Liver (tissue), 8 donors: ENCODE measurements at regions not wholly inside any gene's neighbourhood (a gene's known extent, or its start where the extent isn't known, plus 50 kb on each side); places are given as distances from the start of the nearest gene placed in this dataset.

Source experiments
- DNase-seq: peaks from one replicate; pipeline ENCODE4 v3.0.0-alpha.2; 2017; ENCODE audit warnings: low spot score
- H3K27ac ChIP-seq, 2 donors: one replicate each; pipeline ENCODE4 v1.7.0; 2013; ENCODE audit warnings: inconsistent platforms in 2 of 2, low read length in 2 of 2, control low read depth in 1 of 2, low read depth in 1 of 2, mild to moderate bottlenecking in 1 of 2
- H3K27me3 ChIP-seq, 4 donors: one replicate each; pipeline versions ENCODE4 v1.6.1 to v1.7.0; 2013; ENCODE audit warnings: low read length in 3 of 4, inconsistent platforms in 1 of 4, mild to moderate bottlenecking in 1 of 4, moderate library complexity in 1 of 4; ENCODE audit not compliant: control insufficient read depth in 4 of 4, insufficient read depth in 4 of 4
- H3K36me3 ChIP-seq, 4 donors: one replicate each; pipeline versions ENCODE4 v1.6.1 to v1.7.0; 2013; ENCODE audit warnings: low read length in 3 of 4, mild to moderate bottlenecking in 3 of 4, low read depth in 1 of 4, moderate library complexity in 1 of 4; ENCODE audit not compliant: control insufficient read depth in 4 of 4, insufficient read depth in 3 of 4
- H3K4me1 ChIP-seq, 4 donors: one replicate each; pipeline versions ENCODE4 v1.6.1 to v1.7.0; 2013; ENCODE audit warnings: low read length in 3 of 4, mild to moderate bottlenecking in 3 of 4, moderate library complexity in 1 of 4; ENCODE audit not compliant: control insufficient read depth in 4 of 4, insufficient read depth in 4 of 4
- H3K4me3 ChIP-seq, 3 donors: one replicate each; pipeline versions ENCODE4 v1.6.1 to v1.7.0; 2013; ENCODE audit warnings: low read length in 3 of 3, control low read depth in 1 of 3, low read depth in 1 of 3, mild to moderate bottlenecking in 1 of 3
- H3K9ac ChIP-seq, 2 donors: one replicate each; pipeline ENCODE4 v1.7.0; 2013; ENCODE audit warnings: low read length in 2 of 2, mild to moderate bottlenecking in 2 of 2, moderate library complexity in 2 of 2, control low read depth in 1 of 2, low read depth in 1 of 2
- H3K9me3 ChIP-seq, 4 donors: one replicate each; pipeline versions ENCODE4 v1.6.1 to v1.7.0; 2013; ENCODE audit warnings: low read length in 3 of 4; ENCODE audit not compliant: control insufficient read depth in 4 of 4
- ATF3 ChIP-seq: IDR thresholded peaks from 2 replicates; pipeline ENCODE4 v1.6.1; 2016; ENCODE audit warnings: antibody characterized with exemption
- EGR1 ChIP-seq, 2 donors: IDR thresholded peaks; 2 replicates each; pipeline ENCODE4 v1.6.1; 2016 to 2018; ENCODE audit warnings: antibody characterized with exemption in 2 of 2, low read depth in 2 of 2
- FOXA1 ChIP-seq: IDR thresholded peaks from 2 replicates; pipeline ENCODE4 v1.6.1; 2016; ENCODE audit warnings: antibody characterized with exemption
- FOXA2 ChIP-seq: IDR thresholded peaks from 2 replicates; pipeline ENCODE4 v1.6.1; 2016; ENCODE audit warnings: antibody characterized with exemption
- GABPA ChIP-seq, 2 donors: IDR thresholded peaks in 1 of 2; conservative IDR thresholded peaks in 1 of 2; 2 replicates each; pipeline ENCODE4 v1.6.1; 2016; ENCODE audit warnings: antibody characterized with exemption in 2 of 2, mild to moderate bottlenecking in 1 of 2, moderate library complexity in 1 of 2
- HNF4A ChIP-seq, 2 donors: conservative IDR thresholded peaks; 2 replicates each; pipeline ENCODE4 v1.6.1; 2016; ENCODE audit warnings: antibody characterized with exemption in 2 of 2, mild to moderate bottlenecking in 2 of 2
- HNF4G ChIP-seq: IDR thresholded peaks from 2 replicates; pipeline ENCODE4 v1.6.1; 2016; ENCODE audit warnings: antibody characterized with exemption
- JUND ChIP-seq, 2 donors: IDR thresholded peaks; 2 replicates each; pipeline ENCODE4 v1.6.1; 2016; ENCODE audit warnings: antibody characterized with exemption in 2 of 2
- RAD21 ChIP-seq, 2 donors: IDR thresholded peaks; 2 replicates each; pipeline ENCODE4 v1.6.1; 2016; ENCODE audit warnings: antibody characterized with exemption in 2 of 2, mild to moderate bottlenecking in 2 of 2
- REST ChIP-seq: IDR thresholded peaks from 2 replicates; pipeline ENCODE4 v1.6.1; 2016; ENCODE audit warnings: antibody characterized with exemption, mild to moderate bottlenecking
- RXRA ChIP-seq, 2 donors: IDR thresholded peaks; 2 replicates each; pipeline ENCODE4 v1.6.1; 2017 to 2018; ENCODE audit warnings: antibody characterized with exemption in 2 of 2, mild to moderate bottlenecking in 1 of 2
- SP1 ChIP-seq: IDR thresholded peaks from 2 replicates; pipeline ENCODE4 v1.6.1; 2018; ENCODE audit warnings: antibody characterized with exemption, mild to moderate bottlenecking
- WGBS: extraction: QIAGEN DNeasy Blood & Tissue Kit; methylation state at CpG from one replicate; pipeline ENCODE4 v1.1.7; 2013; 5-methylcytosine and 5-hydroxymethylcytosine counted together
- TF ChIP-seq, protein P1 (sequence below): fragments of 150-350 bp; IDR thresholded peaks from 2 replicates; pipeline ENCODE4 v1.5.1; 2017; ENCODE audit warnings: improper control_type of control experiment, low read depth, low read length; ENCODE audit not compliant: missing input control
- TF ChIP-seq, protein P2 (sequence below): IDR thresholded peaks from 2 replicates; pipeline ENCODE4 v1.6.1; 2016; ENCODE audit warnings: antibody characterized with exemption
- donor health status: healthy.
- donor health status: healthy.
- donor health status: healthy.
- donor health status: healthy.
- donor health status: healthy.

- Histone ChIP-seq H3K9me3 (no peaks in the 10 kb centered on the region), H3K27ac (no peak overlapping the region), H3K27me3 (peaks cover 0 to 4% (median 0%) of the 10 kb centered on the region in 4 donors), H3K4me3 (no peak overlapping the region), H3K4me1 (no peaks in the 10 kb centered on the region), H3K36me3 (no peaks in the 10 kb centered on the region), H3K9ac (no peak overlapping the region)
- TF ChIP-seq RAD21 (IDR thresholded peaks at IDR 0.05): peak; percentile 86 to 91
- TF ChIP-seq, protein P1, sequence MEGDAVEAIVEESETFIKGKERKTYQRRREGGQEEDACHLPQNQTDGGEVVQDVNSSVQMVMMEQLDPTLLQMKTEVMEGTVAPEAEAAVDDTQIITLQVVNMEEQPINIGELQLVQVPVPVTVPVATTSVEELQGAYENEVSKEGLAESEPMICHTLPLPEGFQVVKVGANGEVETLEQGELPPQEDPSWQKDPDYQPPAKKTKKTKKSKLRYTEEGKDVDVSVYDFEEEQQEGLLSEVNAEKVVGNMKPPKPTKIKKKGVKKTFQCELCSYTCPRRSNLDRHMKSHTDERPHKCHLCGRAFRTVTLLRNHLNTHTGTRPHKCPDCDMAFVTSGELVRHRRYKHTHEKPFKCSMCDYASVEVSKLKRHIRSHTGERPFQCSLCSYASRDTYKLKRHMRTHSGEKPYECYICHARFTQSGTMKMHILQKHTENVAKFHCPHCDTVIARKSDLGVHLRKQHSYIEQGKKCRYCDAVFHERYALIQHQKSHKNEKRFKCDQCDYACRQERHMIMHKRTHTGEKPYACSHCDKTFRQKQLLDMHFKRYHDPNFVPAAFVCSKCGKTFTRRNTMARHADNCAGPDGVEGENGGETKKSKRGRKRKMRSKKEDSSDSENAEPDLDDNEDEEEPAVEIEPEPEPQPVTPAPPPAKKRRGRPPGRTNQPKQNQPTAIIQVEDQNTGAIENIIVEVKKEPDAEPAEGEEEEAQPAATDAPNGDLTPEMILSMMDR: peak; percentile 70
- TF ChIP-seq GABPA (IDR thresholded peaks at IDR 0.05 in 1 of 2, conservative IDR thresholded peaks at IDR 0.05 in 1 of 2): no peak
- TF ChIP-seq JUND (IDR thresholded peaks at IDR 0.05): no peak
- WGBS: 26% methylated on average over 5 of the region's 5 CpGs
- DNase-seq: peak; percentile 75
Observed at GRCh38 chr3:94249491-94250079, 186.7 kb downstream of the NSUN3 start.

DNA sequence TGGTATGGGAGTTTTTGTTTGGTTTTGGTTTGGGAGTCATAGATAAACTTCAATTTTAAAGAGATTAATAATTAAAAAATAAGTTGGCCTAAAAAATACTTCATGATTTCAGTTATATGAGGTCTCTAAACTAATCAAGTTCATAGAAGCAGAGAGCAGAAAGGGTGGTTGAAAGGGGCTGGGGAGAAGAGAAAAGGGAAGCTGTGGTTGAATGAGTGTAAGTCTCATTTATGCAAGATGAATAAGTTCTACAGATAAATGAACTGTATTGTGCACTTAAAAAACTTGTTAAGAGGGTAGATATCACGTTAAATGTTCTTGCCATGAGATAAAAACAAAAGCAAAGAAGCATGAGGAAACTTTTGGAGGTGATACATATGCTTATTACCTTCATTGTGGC lies 188.7 kb downstream of the NSUN3 start:
- no peaks in the 10 kb centered on the region for H3K9me3 ChIP-seq
- no peak overlapping the region for H3K9ac ChIP-seq
- no peaks in the 10 kb centered on the region for H3K4me1 ChIP-seq
- H3K36me3 ChIP-seq: no peaks in the 10 kb centered on the region
- TF ChIP-seq GABPA (IDR thresholded peaks at IDR 0.05 in 1 of 2, conservative IDR thresholded peaks at IDR 0.05 in 1 of 2) (no peak), JUND (IDR thresholded peaks at IDR 0.05) (no peak), HNF4G (no peak), HNF4A (conservative IDR thresholded peaks at IDR 0.05) (no peak), SP1 (no peak), FOXA1 (no peak), EGR1 (IDR thresholded peaks at IDR 0.05; ENCODE audit: low read depth in 2 of 2) (no peak), REST (no peak), RXRA (IDR thresholded peaks at IDR 0.05) (no peak), FOXA2 (no peak), ATF3 (no peak)
- TF ChIP-seq, protein P2, sequence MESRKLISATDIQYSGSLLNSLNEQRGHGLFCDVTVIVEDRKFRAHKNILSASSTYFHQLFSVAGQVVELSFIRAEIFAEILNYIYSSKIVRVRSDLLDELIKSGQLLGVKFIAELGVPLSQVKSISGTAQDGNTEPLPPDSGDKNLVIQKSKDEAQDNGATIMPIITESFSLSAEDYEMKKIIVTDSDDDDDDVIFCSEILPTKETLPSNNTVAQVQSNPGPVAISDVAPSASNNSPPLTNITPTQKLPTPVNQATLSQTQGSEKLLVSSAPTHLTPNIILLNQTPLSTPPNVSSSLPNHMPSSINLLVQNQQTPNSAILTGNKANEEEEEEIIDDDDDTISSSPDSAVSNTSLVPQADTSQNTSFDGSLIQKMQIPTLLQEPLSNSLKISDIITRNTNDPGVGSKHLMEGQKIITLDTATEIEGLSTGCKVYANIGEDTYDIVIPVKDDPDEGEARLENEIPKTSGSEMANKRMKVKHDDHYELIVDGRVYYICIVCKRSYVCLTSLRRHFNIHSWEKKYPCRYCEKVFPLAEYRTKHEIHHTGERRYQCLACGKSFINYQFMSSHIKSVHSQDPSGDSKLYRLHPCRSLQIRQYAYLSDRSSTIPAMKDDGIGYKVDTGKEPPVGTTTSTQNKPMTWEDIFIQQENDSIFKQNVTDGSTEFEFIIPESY: no peak
- peaks cover 0 to 3% (median 0%) of the 10 kb centered on the region in 4 donors for H3K27me3 ChIP-seq
- WGBS: 67% methylated on average over 1 of the region's 1 CpG
- no peak overlapping the region for H3K4me3 ChIP-seq
- H3K27ac ChIP-seq: no peak overlapping the region
- DNase-seq: no peak
